HG02678 (cell line): ENCODE measurements at regions not wholly inside any gene's neighbourhood (a gene's known extent, or its start where the extent isn't known, plus 50 kb on each side); places are given as distances from the start of the nearest gene placed in this dataset.

Experiments used
- ATAC-seq: cut with Tn5 transposase; IDR thresholded peaks from one replicate; pipeline ENCODE4 v1.9.1; 2021; ENCODE audit warnings: mild to moderate bottlenecking, moderate library complexity; ENCODE audit not compliant: unreplicated experiment

DNA sequence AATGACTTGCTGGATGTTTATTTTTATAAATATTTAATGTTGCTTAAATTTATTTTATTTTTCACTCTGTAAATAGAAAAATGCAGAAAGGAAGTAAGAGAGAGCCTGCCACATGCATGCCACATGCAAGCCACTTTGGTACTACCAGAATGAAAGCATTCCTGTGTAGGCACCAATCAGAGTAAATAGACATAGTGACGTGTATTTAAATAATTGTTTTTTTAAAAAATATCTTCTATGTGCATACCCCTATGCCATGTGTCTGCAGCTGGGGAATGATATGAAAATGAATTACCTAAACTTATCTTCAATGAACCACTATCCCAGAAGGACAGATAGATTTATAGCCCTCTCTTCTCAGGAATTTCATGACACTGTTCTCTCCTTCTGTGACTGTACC lies 651.5 kb upstream of the RIOK2 start:
- ATAC-seq: no peak

DNA sequence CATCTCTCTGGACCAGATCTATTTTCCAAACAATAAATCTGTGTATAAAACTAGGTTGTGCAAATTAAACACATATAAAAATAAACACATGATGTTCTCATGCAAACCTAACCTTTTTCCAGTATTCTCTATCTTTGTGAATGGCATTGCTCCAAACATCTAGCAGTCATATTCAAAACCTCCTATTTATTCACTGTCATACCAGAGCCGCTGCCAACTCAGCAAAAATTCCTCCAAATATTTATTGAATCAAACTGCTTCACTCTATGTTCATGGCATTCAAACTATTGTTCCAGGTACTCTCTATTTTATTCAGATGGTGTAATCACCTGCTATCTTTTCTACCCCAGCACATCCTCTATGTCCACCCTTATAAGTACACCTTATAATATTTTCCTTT lies 652.1 kb upstream of the RIOK2 start:
- no peak for ATAC-seq

DNA sequence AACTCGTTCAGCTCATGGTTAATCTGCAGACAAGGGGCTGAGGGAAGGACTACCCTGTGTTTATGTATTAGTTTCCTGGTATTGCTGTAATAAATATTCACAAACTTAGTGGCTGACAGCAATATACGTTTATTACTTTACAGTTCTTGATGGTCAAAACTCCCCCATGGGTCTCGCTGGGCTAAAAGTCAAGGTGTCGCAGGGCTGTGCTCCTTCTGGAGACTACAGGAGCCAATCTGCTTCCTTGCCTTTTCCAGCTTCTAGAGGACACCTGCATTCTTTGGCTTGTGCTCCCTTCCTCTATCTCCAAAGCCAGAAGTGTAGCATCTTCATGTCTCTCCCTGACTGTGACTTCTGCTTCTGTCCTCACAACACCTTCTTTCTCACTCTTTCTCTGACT lies 653.8 kb upstream of the RIOK2 start:
- no peak for ATAC-seq

DNA sequence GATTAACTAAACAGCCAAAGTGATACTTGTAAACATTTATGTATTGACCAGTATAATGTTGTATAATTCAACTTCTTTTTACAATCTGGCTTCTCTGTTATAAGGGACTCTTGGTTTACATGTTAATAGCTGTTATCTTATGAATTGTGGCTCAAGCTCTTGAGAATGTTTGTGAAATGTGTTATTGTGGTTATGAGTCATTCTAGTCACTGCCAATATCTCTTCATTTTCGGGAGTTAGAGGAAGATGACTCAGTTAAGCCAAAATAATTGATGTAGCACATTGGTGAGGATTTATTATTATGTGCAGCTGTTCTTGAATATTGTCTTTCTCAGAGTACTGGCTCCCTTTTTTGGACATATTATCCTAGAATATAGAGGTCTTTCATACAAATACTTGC lies 655.2 kb upstream of the RIOK2 start:
- ATAC-seq: peak; percentile 91

DNA sequence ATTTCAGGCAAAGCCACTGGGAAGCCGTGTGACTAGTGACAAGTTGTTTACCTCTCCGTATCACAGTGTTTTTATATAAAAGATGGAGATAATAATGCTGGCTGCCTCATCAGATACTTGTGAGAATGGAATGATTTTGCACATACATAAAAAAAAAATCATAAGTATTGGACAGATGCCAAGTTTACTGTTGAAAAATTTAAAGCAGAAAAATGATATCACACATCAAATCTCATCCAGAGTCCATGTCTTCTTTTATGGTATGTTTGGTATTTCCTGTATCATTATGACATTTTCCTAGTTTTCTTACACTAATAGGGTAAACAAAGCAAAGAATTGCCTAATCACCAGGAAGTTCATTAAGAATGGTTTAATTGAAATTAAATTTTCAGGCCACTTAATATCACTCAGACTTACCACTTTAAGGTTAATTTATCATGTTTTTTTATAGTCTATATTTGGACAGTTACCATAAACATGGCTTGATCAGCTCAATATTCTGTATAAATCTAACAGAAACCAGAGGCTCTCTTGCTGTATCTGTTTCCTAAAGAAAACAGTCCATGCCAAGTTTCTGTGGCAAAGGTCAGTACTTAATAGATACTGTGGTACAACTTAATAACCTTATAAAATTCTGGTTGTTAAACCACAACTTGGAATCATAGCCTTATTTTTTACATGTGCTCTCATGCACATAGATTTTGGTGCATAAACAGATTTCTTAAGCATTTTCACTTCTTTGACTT lies 656.5 kb upstream of the RIOK2 start:
- no peak for ATAC-seq

DNA sequence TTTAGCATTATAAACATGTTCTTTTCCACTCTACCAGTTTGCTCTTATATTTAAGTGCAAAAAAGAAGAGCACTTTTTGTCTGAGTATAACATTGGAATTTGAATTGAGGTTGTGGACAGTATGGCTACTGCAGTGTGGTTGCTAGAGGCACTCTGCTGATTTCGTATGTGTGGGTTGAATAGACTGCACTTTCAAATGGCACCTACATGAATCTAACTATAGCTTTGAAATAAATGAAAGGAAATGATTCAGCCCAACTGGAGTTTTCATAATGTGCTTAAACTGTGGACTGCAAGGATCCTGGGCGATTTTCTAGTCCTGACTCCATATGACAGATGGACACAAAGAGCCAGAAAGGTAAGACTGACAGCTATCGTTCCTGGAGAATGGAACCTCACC lies 657.6 kb upstream of the RIOK2 start:
- ATAC-seq: no peak

DNA sequence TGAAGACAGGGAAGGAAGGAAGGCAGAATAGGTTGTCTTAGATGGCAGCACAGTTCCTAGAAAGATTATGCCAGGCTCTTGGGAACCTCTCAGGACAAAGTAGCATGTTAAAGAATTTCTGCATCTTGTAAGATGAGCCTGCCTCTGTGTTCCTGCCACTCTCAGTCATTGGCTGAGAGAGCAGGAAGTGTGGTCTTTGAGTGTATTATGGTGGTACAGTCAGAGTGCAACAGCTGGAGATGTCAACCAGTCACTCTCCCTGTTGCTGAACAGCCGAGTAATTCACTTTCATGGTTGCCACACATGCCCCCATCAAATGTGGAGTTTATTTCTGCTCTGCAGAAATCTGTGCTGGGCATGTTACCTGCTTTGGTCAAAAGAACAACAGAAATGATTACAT lies 659.6 kb upstream of the RIOK2 start:
- no peak for ATAC-seq

DNA sequence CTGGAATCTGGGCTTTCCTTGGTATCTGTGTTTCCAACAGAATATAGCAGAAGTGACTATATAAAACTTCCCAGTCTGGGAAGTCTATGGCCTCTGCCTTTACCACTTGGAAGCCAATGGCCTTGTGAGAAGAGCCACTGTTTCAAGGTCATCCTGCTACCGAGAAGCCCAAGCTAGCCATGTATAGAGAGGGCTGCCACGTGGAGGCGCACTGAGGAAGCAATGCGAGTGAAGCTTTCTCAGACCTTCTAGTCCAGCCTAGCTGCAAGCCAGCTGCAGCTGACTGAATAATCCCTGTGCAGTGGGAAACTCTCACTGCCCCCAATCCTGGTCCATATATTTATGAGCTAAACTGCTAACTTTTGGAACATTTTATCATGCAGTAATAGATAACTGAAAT lies 661.8 kb upstream of the RIOK2 start:
- no peak for ATAC-seq

DNA sequence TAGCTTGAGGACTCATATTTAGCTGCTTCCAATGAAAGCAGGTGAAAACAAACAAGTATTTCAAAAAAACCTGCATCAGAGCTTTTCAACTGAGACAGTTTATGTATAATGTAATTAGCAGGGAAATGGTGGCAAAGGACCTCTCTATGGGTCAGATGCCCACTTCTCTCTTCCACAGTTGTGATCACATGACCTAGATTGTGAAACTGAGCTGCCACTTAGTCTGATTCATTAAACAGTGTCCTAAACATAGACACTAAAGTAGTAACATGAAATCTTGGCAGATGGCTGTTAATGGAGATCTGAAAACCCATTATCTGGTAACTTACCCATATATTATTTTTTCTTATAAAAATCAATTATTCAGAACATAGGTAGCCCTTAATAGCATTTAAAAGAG lies 663.6 kb upstream of the RIOK2 start:
- no peak for ATAC-seq

DNA sequence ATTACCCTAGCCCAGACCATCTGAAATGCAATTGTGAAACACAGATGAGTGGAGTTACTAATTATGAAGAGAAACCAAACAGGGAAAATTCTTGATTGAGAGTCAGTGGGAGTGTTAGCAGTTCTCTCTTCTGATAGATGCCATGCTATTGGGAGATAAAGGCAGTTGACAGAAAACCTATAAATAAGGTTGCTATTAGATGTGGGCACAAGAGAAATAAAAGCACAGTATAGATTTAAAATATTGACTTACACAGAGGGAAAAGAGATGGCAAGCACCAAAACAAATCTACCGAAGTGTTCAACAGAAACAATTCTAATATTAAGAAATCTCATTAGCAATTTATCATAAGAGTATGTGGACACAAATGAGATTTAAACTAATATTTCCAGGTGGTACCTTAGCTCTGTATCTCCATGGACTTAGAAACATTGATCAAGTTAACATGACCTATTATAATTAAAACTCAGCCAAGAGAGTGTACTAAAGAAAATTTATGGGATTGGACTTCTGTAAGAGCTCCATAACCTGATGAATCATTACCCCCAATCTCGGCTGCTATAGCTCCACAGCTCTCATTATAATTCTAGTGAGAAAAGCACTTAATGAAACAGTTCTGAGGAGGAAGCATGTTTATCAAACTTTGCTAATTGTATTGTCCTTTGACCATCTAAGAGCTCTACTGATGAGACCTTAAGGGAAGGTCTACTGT lies 665.0 kb upstream of the RIOK2 start:
- ATAC-seq: no peak

DNA sequence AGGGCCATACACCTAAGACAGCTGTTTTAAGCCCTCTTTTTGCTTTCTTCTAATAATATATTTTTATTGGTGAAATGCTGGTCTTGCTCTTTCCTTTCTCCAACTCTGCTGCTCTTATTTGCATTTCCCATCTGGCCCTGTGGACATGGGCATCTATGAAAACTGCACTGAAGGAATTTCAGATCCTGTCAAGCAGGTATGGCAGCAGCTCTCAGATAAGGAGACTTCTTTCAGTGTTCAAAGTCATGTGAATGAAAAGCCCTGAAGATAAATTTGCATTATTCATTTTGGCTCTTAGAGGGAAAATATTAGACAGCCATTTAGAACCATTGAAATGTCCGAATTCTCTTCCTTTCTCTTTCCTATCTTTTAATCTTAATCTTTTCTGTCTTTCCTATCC lies 668.0 kb upstream of the RIOK2 start:
- no peak for ATAC-seq

DNA sequence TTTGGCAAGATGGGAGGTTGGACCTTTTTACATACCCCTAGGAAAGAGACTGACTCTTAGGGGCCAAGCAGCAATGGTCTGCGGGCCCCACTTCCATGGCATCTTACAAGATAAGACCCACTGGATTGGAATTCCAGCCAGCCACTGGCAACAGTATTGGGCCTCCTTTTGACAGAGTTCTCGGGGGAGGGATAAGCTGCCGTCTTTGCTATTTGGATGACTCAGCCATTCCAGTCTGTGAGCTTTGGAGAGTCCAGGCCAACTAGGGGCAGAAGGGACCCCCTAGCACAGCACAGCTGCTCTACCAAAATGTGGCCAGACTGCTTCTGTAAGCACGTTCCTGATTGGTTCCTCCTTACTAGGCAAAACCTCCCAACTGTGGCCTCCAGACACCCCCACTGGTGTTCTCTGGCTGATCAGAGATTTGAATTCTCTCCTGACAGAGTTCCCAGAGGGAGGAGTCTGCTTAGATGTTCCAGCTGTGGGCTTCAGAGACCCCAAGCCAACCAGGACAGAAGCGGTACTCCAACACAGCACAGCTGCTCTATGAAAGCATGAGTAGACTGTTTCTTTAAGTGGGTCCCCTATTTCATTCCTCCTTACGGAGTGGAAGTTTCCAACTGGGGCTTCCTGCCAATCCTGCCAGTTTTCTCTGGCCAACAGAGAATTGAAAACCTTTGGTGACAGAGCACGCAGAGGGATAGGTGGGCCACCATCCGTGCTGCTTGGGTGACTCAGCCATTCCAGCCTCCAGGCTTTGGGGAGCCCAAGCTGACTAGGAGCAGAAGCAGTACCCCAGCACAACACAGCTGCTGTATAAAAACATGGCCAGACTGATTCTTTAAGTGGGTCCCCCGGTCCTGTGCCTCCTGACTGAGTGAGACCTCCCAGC lies 672.1 kb upstream of the RIOK2 start:
- ATAC-seq: no peak

DNA sequence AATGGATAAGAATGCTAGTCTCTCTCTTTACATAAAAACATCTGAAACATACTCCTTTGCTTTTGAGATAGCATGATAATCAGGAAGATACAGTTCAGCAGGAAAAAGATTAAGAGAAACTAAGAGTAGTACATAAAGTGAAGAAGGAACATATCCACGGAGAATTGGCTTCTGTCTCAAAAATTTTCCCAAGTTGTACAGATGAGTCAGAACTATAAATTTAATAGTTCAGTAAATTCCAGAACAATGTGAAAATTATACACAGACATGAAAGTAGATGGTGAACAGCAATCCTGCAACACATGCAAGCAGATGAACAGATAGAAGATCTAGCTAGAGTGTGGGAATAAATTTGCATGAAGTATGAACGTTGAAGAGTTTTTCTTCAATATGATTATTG lies 691.4 kb upstream of the RIOK2 start:
- no peak for ATAC-seq

DNA sequence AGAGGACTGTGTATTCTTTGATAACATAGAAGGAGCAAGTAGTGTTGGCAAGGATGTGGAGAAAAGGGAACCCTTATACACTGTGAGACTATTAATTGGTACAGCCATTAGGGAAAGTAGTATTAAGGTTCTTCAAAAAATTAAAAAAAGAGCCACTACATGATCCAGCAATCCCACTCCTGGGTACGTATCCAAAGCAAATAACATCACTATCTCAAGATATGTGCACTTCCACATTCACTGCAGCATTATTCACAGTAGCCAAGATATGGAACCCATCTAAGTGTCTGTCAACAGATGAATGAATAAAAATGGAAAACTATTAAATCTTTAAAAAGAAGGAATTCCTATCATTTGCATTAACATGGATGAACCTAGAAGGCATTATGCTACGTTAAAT lies 693.2 kb upstream of the RIOK2 start:
- no peak for ATAC-seq

DNA sequence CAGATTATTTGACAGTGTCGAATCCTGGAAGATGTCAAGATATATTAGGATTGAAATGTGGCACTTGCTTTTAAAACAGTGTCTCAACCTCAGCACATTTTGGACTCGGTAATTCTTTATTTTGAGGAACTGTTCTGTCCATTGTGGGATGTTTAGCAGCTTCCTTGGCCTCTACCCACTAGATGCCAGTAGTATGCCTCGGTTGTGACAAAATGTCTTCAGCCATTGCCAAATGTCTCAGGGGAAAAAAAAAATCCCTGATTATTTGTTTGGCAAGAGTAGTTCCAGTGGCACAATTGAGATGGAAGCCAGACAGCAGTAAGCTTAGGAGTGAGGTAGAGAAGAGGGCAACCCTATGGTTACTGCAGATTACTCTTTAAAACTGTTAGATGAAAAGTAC lies 694.5 kb upstream of the RIOK2 start:
- ATAC-seq: no peak

DNA sequence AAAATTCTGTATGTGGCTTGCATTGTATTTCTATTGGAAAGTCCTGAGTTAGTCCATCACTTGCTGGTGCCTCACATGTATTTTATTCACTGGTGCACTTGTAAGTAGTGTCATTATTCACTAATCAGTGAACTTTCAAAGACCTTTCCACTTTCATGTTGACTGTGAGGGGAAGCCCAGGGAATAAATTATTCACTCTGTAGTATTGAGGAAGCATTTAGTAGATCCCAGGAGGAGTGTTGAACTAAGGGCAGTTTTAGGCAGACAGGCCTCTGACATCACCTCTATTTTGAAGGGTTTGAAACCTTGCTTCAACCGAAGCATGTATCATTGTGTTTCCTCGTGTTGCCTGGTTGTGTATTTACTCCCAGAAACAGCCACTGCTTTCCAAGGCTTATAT lies 705.4 kb upstream of the RIOK2 start:
- ATAC-seq: peak; percentile 96

DNA sequence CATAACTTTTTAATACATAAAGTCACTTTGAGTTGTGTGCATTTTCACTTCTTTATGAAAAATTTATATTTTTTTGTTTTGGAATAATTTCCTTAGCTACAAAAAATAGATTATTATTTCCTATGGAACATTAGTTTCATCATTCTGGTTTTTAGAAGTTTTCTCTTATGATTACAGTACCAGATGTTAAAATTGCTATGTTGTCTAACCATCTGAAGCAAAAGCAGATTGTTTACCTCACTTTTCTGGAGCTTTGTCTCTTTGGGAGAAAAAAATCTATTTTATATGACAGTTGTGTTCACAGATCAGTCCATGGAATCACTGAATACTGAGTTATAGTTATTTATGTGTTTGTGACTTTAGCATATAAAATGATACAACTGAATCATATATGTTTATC lies 708.9 kb upstream of the RIOK2 start:
- no peak for ATAC-seq

DNA sequence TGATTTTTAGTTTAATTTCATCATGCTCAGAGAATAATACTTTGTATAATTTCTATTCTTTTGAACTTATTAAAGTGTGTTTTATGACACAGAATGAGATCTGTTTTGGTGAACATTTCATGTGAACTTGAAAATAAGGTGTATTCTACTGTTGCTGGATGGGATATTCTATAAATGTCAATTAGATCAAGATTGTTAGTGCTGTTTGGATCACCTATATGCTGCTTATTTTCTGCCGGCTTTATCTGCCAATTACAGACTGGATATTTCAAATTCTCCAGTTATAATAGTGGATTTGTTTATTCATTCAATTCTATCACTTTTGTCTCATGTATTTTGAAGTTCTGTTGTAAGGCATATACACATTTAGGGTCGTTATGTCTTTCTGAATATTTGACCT lies 720.7 kb upstream of the RIOK2 start:
- no peak for ATAC-seq

DNA sequence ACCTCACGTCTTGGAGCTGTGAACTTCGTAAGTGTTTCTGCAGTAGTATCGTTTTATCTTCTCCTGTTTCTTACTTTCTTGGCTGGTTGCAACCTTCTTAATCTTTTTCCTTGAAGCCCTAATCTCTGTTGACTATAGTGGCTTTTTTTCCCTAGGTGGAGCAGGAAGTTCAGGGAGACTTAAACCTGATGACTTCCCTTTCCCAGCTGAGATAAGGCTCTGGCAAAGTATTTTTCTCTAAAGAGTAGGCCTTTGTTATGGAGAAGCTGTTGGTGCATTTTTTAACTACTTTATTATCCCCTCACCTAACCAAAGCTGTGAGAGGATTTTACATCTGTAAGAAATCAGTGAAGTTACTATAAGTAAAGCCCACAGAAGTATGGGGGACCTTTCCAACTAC lies 723.1 kb upstream of the RIOK2 start:
- no peak for ATAC-seq

DNA sequence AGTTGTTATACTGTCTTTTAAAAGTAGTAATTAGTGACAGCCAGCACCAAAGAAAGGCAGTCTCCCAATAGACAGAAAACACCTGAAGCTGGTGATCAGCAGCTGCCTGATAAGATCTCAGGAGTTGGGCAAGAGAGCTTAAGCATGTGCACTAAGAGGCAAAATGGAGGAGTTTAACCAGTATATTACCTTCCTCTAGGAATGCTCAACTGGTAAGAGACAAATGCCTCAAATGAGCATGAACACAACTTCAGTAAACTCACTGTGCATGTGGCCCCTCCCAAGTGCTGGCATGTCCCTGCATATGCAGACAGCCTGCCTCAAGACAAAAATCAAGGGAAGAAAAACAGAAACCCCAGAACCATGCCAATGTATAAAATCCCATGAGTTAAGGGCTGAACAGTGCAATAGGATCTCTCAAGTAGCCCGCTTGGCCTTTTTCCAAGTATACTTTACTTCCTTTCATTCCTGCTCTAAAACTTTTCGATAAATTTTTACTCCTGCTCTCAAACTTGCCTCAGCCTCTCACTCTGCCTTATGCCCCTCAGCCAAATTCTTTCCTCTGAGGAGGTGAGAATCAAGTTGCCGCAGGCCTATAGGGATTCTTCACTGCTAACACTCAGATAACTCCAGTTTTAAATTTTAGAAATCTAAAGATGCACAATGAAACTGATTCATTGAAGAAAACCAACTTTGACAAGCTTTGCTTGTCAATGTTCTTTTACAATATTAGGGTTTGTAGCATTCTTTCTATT lies 724.8 kb upstream of the RIOK2 start:
- ATAC-seq: no peak

DNA sequence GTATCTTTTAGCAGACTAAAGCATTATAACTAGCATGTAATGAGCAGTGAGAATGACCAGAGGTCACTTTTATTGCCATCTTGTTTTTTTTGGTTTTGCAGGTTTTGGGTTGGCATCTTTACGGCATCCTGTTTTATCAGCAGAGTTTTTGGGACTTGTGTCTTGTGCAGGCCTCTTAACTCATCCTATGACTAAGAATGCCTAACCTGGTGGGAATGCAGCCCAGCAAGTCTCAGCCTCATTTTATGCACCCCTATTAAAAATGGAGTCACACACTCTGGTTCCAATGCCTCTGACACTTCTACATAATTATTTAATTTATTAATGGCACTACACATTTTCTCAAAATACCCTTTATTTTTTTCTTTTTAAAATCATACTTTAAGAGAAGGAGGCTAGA lies 726.5 kb upstream of the RIOK2 start:
- ATAC-seq: no peak
